CD4-positive, alpha-beta T cell (primary cell): ENCODE measurements at regions not wholly inside any gene's neighbourhood (a gene's known extent, or its start where the extent isn't known, plus 50 kb on each side); places are given as distances from the start of the nearest gene placed in this dataset.
A peak's percentile ranks its signal among the peaks of the same experiment; 100 is the strongest.

Experiments used
- ATAC-seq: fragments of 200-7000 bp; cut with Tn5 transposase; one replicate; pipeline ENCODE4 v1.10.0; 2022; ENCODE audit warnings: mild to moderate bottlenecking; ENCODE audit not compliant: poor library complexity
- CTCF ChIA-PET: fragments of 350-600 bp; sonication (Branson Sonifier 250); formaldehyde crosslinking; loops from one replicate; lab custom pipeline; 2021; ENCODE audit warnings: antibody characterized with exemption, inconsistent platforms; lab: Charles Lee
- POLR2A ChIA-PET: fragments of 350-600 bp; sonication (Branson Sonifier 250); formaldehyde crosslinking; loops from one replicate; lab custom pipeline; 2021; ENCODE audit warnings: antibody characterized with exemption, inconsistent platforms; lab: Charles Lee
- DNase-seq, 14 experiments: peaks; one replicate each; pipeline ENCODE4 v3.0.0-alpha.2; 2013 to 2020; ENCODE audit warnings: mixed read lengths in 2 of 14
- H3K27ac ChIP-seq, 2 donors: one replicate each; pipeline versions ENCODE4 v1.5.1 to v1.7.0; 2013; ENCODE audit warnings: low read length in 2 of 2, low read depth in 1 of 2, mild to moderate bottlenecking in 1 of 2
- H3K27me3 ChIP-seq, 2 experiments: 1 replicate in 1 of 2; 2 replicates in 1 of 2; pipeline versions ENCODE4 v1.6.1 to v1.7.0; 2013; ENCODE audit warnings: low read length in 2 of 2, control low read depth in 1 of 2, mild to moderate bottlenecking in 1 of 2, moderate library complexity in 1 of 2; ENCODE audit not compliant: insufficient read depth in 2 of 2, control insufficient read depth in 1 of 2
- H3K36me3 ChIP-seq: one replicate; pipeline ENCODE4 v1.6.1; 2013; ENCODE audit warnings: low read length, control low read depth; ENCODE audit not compliant: insufficient read depth
- H3K4me1 ChIP-seq: one replicate; pipeline ENCODE4 v1.6.1; 2013; ENCODE audit warnings: low read length, control low read depth; ENCODE audit not compliant: insufficient read depth
- H3K4me3 ChIP-seq: one replicate; pipeline ENCODE4 v1.5.1; 2013; ENCODE audit warnings: mild to moderate bottlenecking, low read length, moderate library complexity
- H3K9me3 ChIP-seq, 2 experiments: 1 replicate in 1 of 2; 2 replicates in 1 of 2; pipeline versions ENCODE4 v1.6.1 to v1.7.0; 2013; ENCODE audit warnings: low read length in 2 of 2, mild to moderate bottlenecking in 2 of 2, control low read depth in 1 of 2, moderate library complexity in 1 of 2; ENCODE audit not compliant: control insufficient read depth in 1 of 2, insufficient read depth in 1 of 2
- H3K27ac Mint-ChIP-seq: one replicate; pipeline ENCODE4 v1.8.0; 2020; ENCODE audit warnings: mixed read lengths
- H3K27me3 Mint-ChIP-seq: one replicate; pipeline ENCODE4 v1.8.0; 2021; ENCODE audit warnings: mixed read lengths
- H3K36me3 Mint-ChIP-seq: one replicate; pipeline ENCODE4 v1.8.0; 2021; ENCODE audit warnings: low read depth, mixed read lengths
- H3K4me1 Mint-ChIP-seq: one replicate; pipeline ENCODE4 v1.8.0; 2021; ENCODE audit warnings: low read depth, mixed read lengths
- H3K4me3 Mint-ChIP-seq: one replicate; pipeline ENCODE4 v1.8.0; 2020; ENCODE audit warnings: mild to moderate bottlenecking, mixed read lengths
- H3K9me3 Mint-ChIP-seq: one replicate; pipeline ENCODE4 v1.8.0; 2020; ENCODE audit warnings: mixed read lengths
- intact Hi-C, 2 experiments: fragments of 100-400 bp; cut with DNase I in 1 of 2; cut with micrococcal nuclease in 1 of 2; formaldehyde crosslinking; loops; one replicate each; pipeline versions ENCODE4 v1.15.1 to v1.9.0; 2023 to 2025; cut with DNase I, micrococcal nuclease
- TF ChIP-seq, protein P1 (sequence below): fragments of 200-600 bp; IDR thresholded peaks from one replicate; pipeline ENCODE4 v1.8.0; 2022; ENCODE audit warnings: antibody characterized with exemption, mild to moderate bottlenecking

DNA sequence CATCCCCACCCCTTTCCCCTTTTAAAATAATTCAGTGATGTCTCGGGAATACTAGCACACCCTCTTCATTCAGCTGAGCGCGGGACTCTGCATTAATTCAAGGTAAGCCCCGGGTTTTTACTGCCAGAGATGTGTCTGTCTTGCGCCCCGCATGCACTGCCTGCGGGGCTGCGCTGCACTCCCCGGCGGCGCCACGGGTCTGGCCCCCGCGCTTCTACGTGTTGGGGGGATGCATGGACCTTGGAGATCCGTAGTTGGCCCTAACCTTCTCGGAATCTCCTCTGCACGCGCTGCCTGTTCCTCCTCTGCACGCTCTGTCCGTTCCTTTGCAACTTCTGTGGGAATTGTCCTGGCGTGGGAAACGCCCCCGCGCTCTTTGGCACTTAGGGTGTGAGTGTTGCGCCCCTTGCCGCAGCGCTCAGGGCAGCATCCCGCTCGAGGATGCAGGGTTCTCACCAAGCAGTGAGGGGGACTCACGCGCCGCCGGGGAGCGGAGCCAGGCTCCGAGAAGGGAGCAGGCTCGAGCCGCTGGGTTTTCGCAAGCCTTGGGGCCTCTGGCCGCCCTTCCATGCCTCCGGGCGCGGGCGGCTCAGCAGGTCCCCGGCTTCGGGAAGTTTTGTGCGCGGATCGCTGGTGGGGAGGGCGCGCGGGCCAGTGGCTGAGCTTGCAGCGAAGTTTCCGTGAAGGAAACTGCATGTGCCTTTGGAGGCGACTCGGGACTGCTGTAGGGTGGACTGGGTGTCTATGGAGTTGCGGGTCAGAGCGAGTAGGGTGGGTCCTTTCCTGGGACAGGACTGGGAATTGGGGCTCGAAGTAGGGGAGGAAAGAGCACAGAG lies 165.1 kb upstream of the CACNA1E start:
- H3K36me3 Mint-ChIP-seq: no peaks in the 10 kb centered on the region
- H3K27me3 ChIP-seq: peaks cover 54 to 57% of the 10 kb centered on the region in 2 experiments
- DNase-seq (peak in 3 of 14 experiments; percentile 19 to 21 (median 20)), ATAC-seq (peak; percentile 46)
- peak overlapping the region; percentile 85 for H3K4me3 Mint-ChIP-seq
- H3K9me3 Mint-ChIP-seq: no peaks in the 10 kb centered on the region
- H3K4me3 ChIP-seq: peak overlapping the region; percentile 28
- no peaks in the 10 kb centered on the region for H3K36me3 ChIP-seq
- peaks cover 65% of the 10 kb centered on the region for H3K27me3 Mint-ChIP-seq
- H3K4me1 ChIP-seq: peaks cover 24% of the 10 kb centered on the region
- H3K9me3 ChIP-seq: peaks cover 0 to 8% of the 10 kb centered on the region in 2 experiments
- POLR2A ChIA-PET: interaction anchor here (0.6 to 1.1 kb wide), 2 partner anchors 14 to 79 kb away, joined by 3 read pairs; no protein-coding TSS in a partner anchor
- TF ChIP-seq, protein P1, sequence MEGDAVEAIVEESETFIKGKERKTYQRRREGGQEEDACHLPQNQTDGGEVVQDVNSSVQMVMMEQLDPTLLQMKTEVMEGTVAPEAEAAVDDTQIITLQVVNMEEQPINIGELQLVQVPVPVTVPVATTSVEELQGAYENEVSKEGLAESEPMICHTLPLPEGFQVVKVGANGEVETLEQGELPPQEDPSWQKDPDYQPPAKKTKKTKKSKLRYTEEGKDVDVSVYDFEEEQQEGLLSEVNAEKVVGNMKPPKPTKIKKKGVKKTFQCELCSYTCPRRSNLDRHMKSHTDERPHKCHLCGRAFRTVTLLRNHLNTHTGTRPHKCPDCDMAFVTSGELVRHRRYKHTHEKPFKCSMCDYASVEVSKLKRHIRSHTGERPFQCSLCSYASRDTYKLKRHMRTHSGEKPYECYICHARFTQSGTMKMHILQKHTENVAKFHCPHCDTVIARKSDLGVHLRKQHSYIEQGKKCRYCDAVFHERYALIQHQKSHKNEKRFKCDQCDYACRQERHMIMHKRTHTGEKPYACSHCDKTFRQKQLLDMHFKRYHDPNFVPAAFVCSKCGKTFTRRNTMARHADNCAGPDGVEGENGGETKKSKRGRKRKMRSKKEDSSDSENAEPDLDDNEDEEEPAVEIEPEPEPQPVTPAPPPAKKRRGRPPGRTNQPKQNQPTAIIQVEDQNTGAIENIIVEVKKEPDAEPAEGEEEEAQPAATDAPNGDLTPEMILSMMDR: no peak
- H3K4me1 Mint-ChIP-seq: peaks cover 18% of the 10 kb centered on the region
- no peak overlapping the region for H3K27ac ChIP-seq
- intact Hi-C loops: loop anchor here in 1 of 2 experiments (1.0 kb wide), 1 partner anchor 105 kb away; no protein-coding TSS in a partner anchor
- H3K27ac Mint-ChIP-seq: no peak overlapping the region
- CTCF ChIA-PET: no interaction called here

- peaks cover 65% of the 10 kb centered on the region for H3K27me3 Mint-ChIP-seq
- Histone ChIP-seq H3K4me1 (peaks cover 24% of the 10 kb centered on the region), H3K27ac (no peak overlapping the region), H3K9me3 (peaks cover 0 to 8% of the 10 kb centered on the region in 2 experiments), H3K27me3 (peaks cover 49 to 52% of the 10 kb centered on the region in 2 experiments), H3K36me3 (no peaks in the 10 kb centered on the region), H3K4me3 (peak overlapping the region; percentile 28)
- TF ChIP-seq, protein P1: no peak
- CTCF ChIA-PET: no interaction called here
- no peak for ATAC-seq
- H3K27ac Mint-ChIP-seq: no peak overlapping the region
- DNase-seq: peak in 2 of 14 experiments; percentile 18 to 19
- intact Hi-C loops: loop anchor here in 1 of 2 experiments (1.0 kb wide), 1 partner anchor 104 kb away; no protein-coding TSS in a partner anchor
- H3K36me3 Mint-ChIP-seq: no peaks in the 10 kb centered on the region
- no peaks in the 10 kb centered on the region for H3K9me3 Mint-ChIP-seq
- H3K4me1 Mint-ChIP-seq: peaks cover 18% of the 10 kb centered on the region
- POLR2A ChIA-PET: no interaction called here
- peak overlapping the region; percentile 85 for H3K4me3 Mint-ChIP-seq
Observed at GRCh38 chr1:181318858-181319235, 164.5 kb upstream of the CACNA1E start.

DNA sequence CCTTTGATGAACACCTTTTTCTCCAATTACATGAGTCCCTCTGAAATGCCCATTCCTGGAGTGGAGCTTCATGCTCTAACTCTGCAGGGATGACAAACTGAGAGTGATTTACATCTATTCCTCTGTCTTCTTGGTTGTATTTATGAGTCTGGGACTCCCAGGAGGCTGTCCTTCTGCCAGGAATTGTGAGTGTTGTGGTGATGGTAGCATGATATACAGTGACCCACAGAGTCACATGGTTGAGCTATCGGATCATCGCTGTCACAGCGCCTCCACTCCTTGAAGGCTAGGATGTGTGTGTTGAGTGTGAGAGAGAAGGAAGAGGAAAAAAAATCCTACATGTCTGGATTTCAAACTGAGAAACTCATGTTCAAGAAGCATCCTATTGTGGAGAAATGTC lies 163.4 kb upstream of the CACNA1E start:
- Histone ChIP-seq H3K36me3 (no peaks in the 10 kb centered on the region), H3K9me3 (peaks cover 0 to 8% of the 10 kb centered on the region in 2 experiments), H3K27ac (no peak overlapping the region), H3K4me3 (no peak overlapping the region), H3K27me3 (peaks cover 44% of the 10 kb centered on the region in 2 experiments), H3K4me1 (peaks cover 22% of the 10 kb centered on the region)
- DNase-seq: no peak
- TF ChIP-seq, protein P1: no peak
- no peak for ATAC-seq
- intact Hi-C loops: loop anchor here in 1 of 2 experiments (5.0 to 10.0 kb wide), 2 partner anchors 102 to 125 kb away; no protein-coding TSS in a partner anchor
- Mint-ChIP-seq H3K27ac (no peak overlapping the region), H3K27me3 (peaks cover 54% of the 10 kb centered on the region), H3K4me1 (peaks cover 18% of the 10 kb centered on the region), H3K4me3 (no peak overlapping the region), H3K9me3 (no peaks in the 10 kb centered on the region), H3K36me3 (no peaks in the 10 kb centered on the region)
- ChIA-PET POLR2A (no interaction called here), CTCF (no interaction called here)
